ENCODE measurements at regions not wholly inside any gene's neighbourhood (a gene's known extent, or its start where the extent isn't known, plus 50 kb on each side); places are given as distances from the start of the nearest gene placed in this dataset.

GRCh38 chrX:69079268-69079667, 86.0 kb downstream of the PJA1 start:
- CTCF ChIA-PET, result interaction anchor here (1.7 kb wide), 1 partner anchor 8 kb away, joined by 5 read pairs; no protein-coding TSS in a partner anchor
- DNase-seq (ENCODE audit: low read depth), result no peak

GRCh38 chrX:69077895-69078455, 87.3 kb downstream of the PJA1 start:
- no peak for DNase-seq (ENCODE audit: low read depth)
- Histone ChIP-seq H3K27me3 (ENCODE audit: control insufficient read depth, insufficient read depth, low read length) (no peaks in the 10 kb centered on the region; the same call in 1 of the 2 replicates), H3K36me3 (ENCODE audit: control insufficient read depth, insufficient read depth, low read length) (no peaks in the 10 kb centered on the region), H3K4me3 (ENCODE audit: low read depth, low read length) (no peak overlapping the region)
- no peak for TF ChIP-seq CTCF (IDR thresholded peaks at IDR 0.05; ENCODE audit: insufficient read depth, low read depth, low read length)
- ChIA-PET CTCF (interaction anchor here (1.3 kb wide), 2 partner anchors 12 to 250 kb away, joined by 3 to 4 read pairs; no protein-coding TSS in a partner anchor), POLR2A (no interaction called here)

More at GRCh38 chrX:69079268-69079667, 86.0 kb downstream of the PJA1 start:
- Histone ChIP-seq H3K4me3 (ENCODE audit: low read depth, low read length) (no peak overlapping the region), H3K36me3 (ENCODE audit: control insufficient read depth, insufficient read depth, low read length) (no peaks in the 10 kb centered on the region), H3K27me3 (ENCODE audit: control insufficient read depth, insufficient read depth, low read length) (no peaks in the 10 kb centered on the region; the same call in 1 of the 2 replicates)
- POLR2A ChIA-PET, result no interaction called here
- TF ChIP-seq CTCF (IDR thresholded peaks at IDR 0.05; ENCODE audit: insufficient read depth, low read depth, low read length), result no peak

- CTCF ChIA-PET, result no interaction called here
Measured at GRCh38 chrX:69076088-69076487, 89.2 kb downstream of the PJA1 start.

GRCh38 chrX:69074726-69075125, 90.5 kb downstream of the PJA1 start:
- ChIA-PET POLR2A (no interaction called here), CTCF (interaction anchor here (1.2 kb wide), 1 partner anchor 10 kb away, joined by 3 read pairs; no protein-coding TSS in a partner anchor)
- DNase-seq (ENCODE audit: low read depth), result no peak
- no peak for TF ChIP-seq CTCF (IDR thresholded peaks at IDR 0.05; ENCODE audit: insufficient read depth, low read depth, low read length)
- no peaks in the 10 kb centered on the region; the same call in 1 of the 2 replicates for H3K27me3 ChIP-seq (ENCODE audit: control insufficient read depth, insufficient read depth, low read length)
- H3K4me3 ChIP-seq (ENCODE audit: low read depth, low read length), result no peak overlapping the region
- no peaks in the 10 kb centered on the region for H3K36me3 ChIP-seq (ENCODE audit: control insufficient read depth, insufficient read depth, low read length)

More at GRCh38 chrX:69076088-69076487, 89.2 kb downstream of the PJA1 start:
- no peaks in the 10 kb centered on the region for H3K36me3 ChIP-seq (ENCODE audit: control insufficient read depth, insufficient read depth, low read length)
- no peaks in the 10 kb centered on the region; the same call in 1 of the 2 replicates for H3K27me3 ChIP-seq (ENCODE audit: control insufficient read depth, insufficient read depth, low read length)
- no peak overlapping the region for H3K4me3 ChIP-seq (ENCODE audit: low read depth, low read length)
- DNase-seq (ENCODE audit: low read depth), result no peak
- POLR2A ChIA-PET, result no interaction called here
- no peak for TF ChIP-seq CTCF (IDR thresholded peaks at IDR 0.05; ENCODE audit: insufficient read depth, low read depth, low read length)

GRCh38 chrX:69073721-69074120, 91.5 kb downstream of the PJA1 start:
- no peak for TF ChIP-seq CTCF (IDR thresholded peaks at IDR 0.05; ENCODE audit: insufficient read depth, low read depth, low read length)
- POLR2A ChIA-PET, result no interaction called here
- no peak for DNase-seq (ENCODE audit: low read depth)
- Histone ChIP-seq H3K36me3 (ENCODE audit: control insufficient read depth, insufficient read depth, low read length) (no peaks in the 10 kb centered on the region), H3K27me3 (ENCODE audit: control insufficient read depth, insufficient read depth, low read length) (no peaks in the 10 kb centered on the region), H3K4me3 (ENCODE audit: low read depth, low read length) (no peak overlapping the region)
- CTCF ChIA-PET, result interaction anchor here (1.2 kb wide), 1 partner anchor 9 kb away, joined by 3 read pairs; no protein-coding TSS in a partner anchor

Measured in BJ (cell line).